Spinal cord (tissue), 9 donors: ENCODE measurements at regions not wholly inside any gene's neighbourhood (a gene's known extent, or its start where the extent isn't known, plus 50 kb on each side); places are given as distances from the start of the nearest gene placed in this dataset.

Experiments
- DNase-seq, 6 donors: peaks; one replicate each; pipeline versions ENCODE4 v3.0.0 to v3.0.0-alpha.2; 2013 to 2015; ENCODE audit warnings: low spot score in 6 of 6, low read depth in 4 of 6
- H3K27ac ChIP-seq: one replicate; pipeline ENCODE4 v1.5.1; 2013; ENCODE audit warnings: low read depth, low read length, control low read depth
- H3K27me3 ChIP-seq: one replicate; pipeline ENCODE4 v1.6.1; 2013; ENCODE audit warnings: low read length; ENCODE audit not compliant: control insufficient read depth, insufficient read depth
- H3K36me3 ChIP-seq: one replicate; pipeline ENCODE4 v1.6.1; 2013; ENCODE audit warnings: low read length; ENCODE audit not compliant: control insufficient read depth, insufficient read depth
- H3K4me1 ChIP-seq: one replicate; pipeline ENCODE4 v1.6.1; 2013; ENCODE audit warnings: low read length; ENCODE audit not compliant: control insufficient read depth, insufficient read depth
- H3K4me3 ChIP-seq: one replicate; pipeline ENCODE4 v1.5.1; 2013; ENCODE audit warnings: low read depth, low read length, control low read depth
- H3K9me3 ChIP-seq: one replicate; pipeline ENCODE4 v1.6.1; 2013; ENCODE audit warnings: low read length; ENCODE audit not compliant: control insufficient read depth, insufficient read depth
- WGBS: methylation state at CpG from one replicate; pipeline ENCODE4 v1.1.5; 2013; ENCODE audit warnings: missing lambda C conversion rate; ENCODE audit not compliant: insufficient coverage; 5-methylcytosine and 5-hydroxymethylcytosine counted together
- donor health status: healthy.

GRCh38 chr9:134214386-134214765 lies 50.0 kb upstream of the RNU6ATAC start:
- H3K9me3 ChIP-seq = no peaks in the 10 kb centered on the region
- no peaks in the 10 kb centered on the region for H3K27me3 ChIP-seq
- peaks cover 68% of the 10 kb centered on the region for H3K4me1 ChIP-seq
- WGBS = 61% methylated on average over 4 of the region's 6 CpGs
- H3K4me3 ChIP-seq = no peak overlapping the region
- DNase-seq = no peak
- no peak overlapping the region for H3K27ac ChIP-seq
- no peaks in the 10 kb centered on the region for H3K36me3 ChIP-seq

- peak in 1 of 6 donors; percentile 51 for DNase-seq
- WGBS = 28% methylated on average over 17 of the region's 22 CpGs
- Histone ChIP-seq H3K36me3 (no peaks in the 10 kb centered on the region), H3K4me3 (no peak overlapping the region), H3K4me1 (peaks cover 68% of the 10 kb centered on the region), H3K9me3 (no peaks in the 10 kb centered on the region), H3K27ac (peak overlapping the region; percentile 79), H3K27me3 (no peaks in the 10 kb centered on the region)
Observed at GRCh38 chr9:134214766-134215419, 50.5 kb upstream of the RNU6ATAC start.

GRCh38 chr9:134215420-134215698 lies 51.0 kb upstream of the RNU6ATAC start:
- Histone ChIP-seq H3K9me3 (no peaks in the 10 kb centered on the region), H3K4me1 (peaks cover 72% of the 10 kb centered on the region), H3K27ac (peak overlapping the region; percentile 79), H3K4me3 (no peak overlapping the region), H3K36me3 (no peaks in the 10 kb centered on the region), H3K27me3 (no peaks in the 10 kb centered on the region)
- WGBS = 40% methylated on average over 2 of the region's 7 CpGs
- DNase-seq = no peak

GRCh38 chr9:134215699-134216448 lies 51.5 kb upstream of the RNU6ATAC start:
- peaks cover 71% of the 10 kb centered on the region for H3K4me1 ChIP-seq
- peak overlapping the region; percentile 79 for H3K27ac ChIP-seq
- H3K27me3 ChIP-seq = no peaks in the 10 kb centered on the region
- no peaks in the 10 kb centered on the region for H3K9me3 ChIP-seq
- H3K4me3 ChIP-seq = no peak overlapping the region
- DNase-seq = peak in 2 of 6 donors; percentile 80 to 81
- WGBS = 27% methylated on average over 29 of the region's 32 CpGs
- no peaks in the 10 kb centered on the region for H3K36me3 ChIP-seq

- no peaks in the 10 kb centered on the region for H3K36me3 ChIP-seq
- 76% methylated on average over 13 of the region's 14 CpGs for WGBS
- no peaks in the 10 kb centered on the region for H3K27me3 ChIP-seq
- no peak overlapping the region for H3K4me3 ChIP-seq
- H3K27ac ChIP-seq = peak overlapping the region; percentile 79
- no peak for DNase-seq
- H3K4me1 ChIP-seq = peaks cover 64% of the 10 kb centered on the region
- no peaks in the 10 kb centered on the region for H3K9me3 ChIP-seq
Observed at GRCh38 chr9:134216449-134216951, 52.1 kb upstream of the RNU6ATAC start.

GRCh38 chr9:134216961-134217360 lies 52.6 kb upstream of the RNU6ATAC start:
- Histone ChIP-seq H3K9me3 (no peaks in the 10 kb centered on the region), H3K27me3 (no peaks in the 10 kb centered on the region), H3K4me1 (peaks cover 64% of the 10 kb centered on the region), H3K4me3 (no peak overlapping the region), H3K27ac (no peak overlapping the region), H3K36me3 (no peaks in the 10 kb centered on the region)
- 86% methylated on average over 9 of the region's 10 CpGs for WGBS
- no peak for DNase-seq

GRCh38 chr9:134217431-134218210 lies 53.3 kb upstream of the RNU6ATAC start:
- DNase-seq = no peak
- no peak overlapping the region for H3K27ac ChIP-seq
- no peaks in the 10 kb centered on the region for H3K9me3 ChIP-seq
- no peaks in the 10 kb centered on the region for H3K27me3 ChIP-seq
- WGBS = 92% methylated on average over 9 of the region's 10 CpGs
- H3K36me3 ChIP-seq = no peaks in the 10 kb centered on the region
- H3K4me1 ChIP-seq = peaks cover 65% of the 10 kb centered on the region
- no peak overlapping the region for H3K4me3 ChIP-seq

- no peak for DNase-seq
- no peaks in the 10 kb centered on the region for H3K36me3 ChIP-seq
- H3K9me3 ChIP-seq = no peaks in the 10 kb centered on the region
- H3K4me3 ChIP-seq = no peak overlapping the region
- 95% methylated on average over 6 of the region's 6 CpGs for WGBS
- no peaks in the 10 kb centered on the region for H3K27me3 ChIP-seq
- no peak overlapping the region for H3K27ac ChIP-seq
- H3K4me1 ChIP-seq = peaks cover 68% of the 10 kb centered on the region
Observed at GRCh38 chr9:134218230-134218629, 53.9 kb upstream of the RNU6ATAC start.

- no peaks in the 10 kb centered on the region for H3K9me3 ChIP-seq
- no peaks in the 10 kb centered on the region for H3K27me3 ChIP-seq
- H3K27ac ChIP-seq = no peak overlapping the region
- peak in 1 of 6 donors; percentile 76 for DNase-seq
- H3K4me1 ChIP-seq = peaks cover 63% of the 10 kb centered on the region
- WGBS = 53% methylated on average over 15 of the region's 24 CpGs
- no peak overlapping the region for H3K4me3 ChIP-seq
- no peaks in the 10 kb centered on the region for H3K36me3 ChIP-seq
Observed at GRCh38 chr9:134219646-134220060, 55.3 kb upstream of the RNU6ATAC start.
